H1 (cell line): ENCODE measurements at regions not wholly inside any gene's neighbourhood (a gene's known extent, or its start where the extent isn't known, plus 50 kb on each side); places are given as distances from the start of the nearest gene placed in this dataset.

Experiments
- ATF3 ChIP-seq: IDR thresholded peaks from 2 replicates; pipeline ENCODE4 v1.6.1; 2011; ENCODE audit warnings: low read depth, mild to moderate bottlenecking, low read length; ENCODE audit not compliant: insufficient read depth
- CEBPB ChIP-seq: IDR thresholded peaks from 2 replicates; pipeline ENCODE4 v1.6.1; 2012; ENCODE audit warnings: low read depth, low read length
- CTCF ChIP-seq, 3 experiments: IDR thresholded peaks; 1 replicate in 2 of 3; 2 replicates in 1 of 3; pipeline versions ENCODE4 v1.5.1 to v1.6.1; 2011; ENCODE audit warnings: low read length in 3 of 3, mild to moderate bottlenecking in 3 of 3, inconsistent platforms in 2 of 3, low read depth in 1 of 3, moderate library complexity in 1 of 3; ENCODE audit not compliant: insufficient read depth in 1 of 3; ENCODE audit errors: control extremely low read depth in 1 of 3
- EP300 ChIP-seq, 2 experiments: IDR thresholded peaks; 1 replicate in 1 of 2; 2 replicates in 1 of 2; pipeline ENCODE4 v1.6.1; 2011 to 2012; ENCODE audit warnings: low read depth in 2 of 2, low read length in 2 of 2, mild to moderate bottlenecking in 2 of 2, borderline replicate concordance in 1 of 2, inconsistent platforms in 1 of 2, moderate library complexity in 1 of 2
- EZH2 ChIP-seq: fragments of 200-600 bp; sonication (generic); IDR thresholded peaks from 2 replicates; pipeline ENCODE4 v1.7.1; 2012; ENCODE audit warnings: low read depth, mild to moderate bottlenecking, moderate library complexity, low read length, inconsistent platforms; ENCODE audit not compliant: severe bottlenecking
- FOSL1 ChIP-seq: IDR thresholded peaks from 2 replicates; pipeline ENCODE4 v1.6.1; 2011; ENCODE audit warnings: mild to moderate bottlenecking, low read depth, low read length, moderate library complexity; ENCODE audit not compliant: insufficient read depth
- GTF2F1 ChIP-seq: IDR thresholded peaks from 2 replicates; pipeline ENCODE4 v1.6.1; 2012; ENCODE audit warnings: low read depth, low read length, improper control_type of control experiment, borderline replicate concordance
- JUND ChIP-seq: IDR thresholded peaks from 2 replicates; pipeline ENCODE4 v1.6.1; 2011; ENCODE audit warnings: mild to moderate bottlenecking, improper control_type of control experiment, low read length
- NRF1 ChIP-seq: IDR thresholded peaks from 2 replicates; pipeline ENCODE4 v1.6.1; 2011; ENCODE audit warnings: mild to moderate bottlenecking, low read depth, low read length, improper control_type of control experiment
- POLR2A ChIP-seq, 2 experiments: IDR thresholded peaks; 1 replicate in 1 of 2; 2 replicates in 1 of 2; pipeline ENCODE4 v1.6.1; 2011; ENCODE audit warnings: low read depth in 2 of 2, low read length in 2 of 2, mild to moderate bottlenecking in 2 of 2; ENCODE audit errors: control extremely low read depth in 1 of 2
- POLR2AphosphoS5 ChIP-seq: IDR thresholded peaks from 2 replicates; pipeline ENCODE4 v1.6.1; 2011; ENCODE audit warnings: low read depth, low read length
- RAD21 ChIP-seq, 2 experiments: IDR thresholded peaks in 1 of 2; conservative IDR thresholded peaks in 1 of 2; 2 replicates each; pipeline ENCODE4 v1.6.1; 2011; ENCODE audit warnings: low read depth in 2 of 2, low read length in 2 of 2, improper control_type of control experiment in 1 of 2, inconsistent platforms in 1 of 2, mild to moderate bottlenecking in 1 of 2, moderate library complexity in 1 of 2
- RNF2 ChIP-seq: fragments of 200-900, 300-1000 bp; sonication (generic); IDR thresholded peaks from 2 replicates; pipeline ENCODE4 v1.7.1; 2016; ENCODE audit warnings: borderline replicate concordance, low read depth, mild to moderate bottlenecking, antibody characterized with exemption, low read length; ENCODE audit not compliant: poor library complexity, severe bottlenecking; ENCODE audit errors: missing control alignments

- no peak for TF ChIP-seq POLR2A (IDR thresholded peaks at IDR 0.05; ENCODE audit: control extremely low read depth in 1 of 2, low read depth in 2 of 2, low read length in 2 of 2)
- TF ChIP-seq CTCF (IDR thresholded peaks at IDR 0.05; ENCODE audit: control extremely low read depth in 1 of 3, insufficient read depth in 1 of 3, low read depth in 1 of 3, low read length in 3 of 3), result no peak
- TF ChIP-seq NRF1, result no peak
- TF ChIP-seq EP300 (IDR thresholded peaks at IDR 0.05; ENCODE audit: borderline replicate concordance in 1 of 2, low read depth in 2 of 2, low read length in 2 of 2), result no peak
- TF ChIP-seq EZH2, result no peak
- no peak for TF ChIP-seq POLR2AphosphoS5
- TF ChIP-seq JUND, result no peak
- no peak for TF ChIP-seq FOSL1
- TF ChIP-seq RNF2, result no peak
- no peak for TF ChIP-seq RAD21 (IDR thresholded peaks at IDR 0.05 in 1 of 2, conservative IDR thresholded peaks at IDR 0.05 in 1 of 2; ENCODE audit: low read depth in 2 of 2, low read length in 2 of 2)
- TF ChIP-seq GTF2F1, result no peak
- no peak for TF ChIP-seq CEBPB
- no peak for TF ChIP-seq ATF3
These were observed 589.3 kb downstream of the BCL11B start for GRCh38 chr14:98682726-98683125.
